NOMO-1 (cell line): ENCODE measurements at regions not wholly inside any gene's neighbourhood (a gene's known extent, or its start where the extent isn't known, plus 50 kb on each side); places are given as distances from the start of the nearest gene placed in this dataset.

Source experiments
- DNase-seq, 2 experiments: peaks; one replicate each; lab custom pipeline; 2025; ENCODE audit not compliant: unreplicated experiment in 2 of 2; lab: John Stamatoyannopoulos, UW

DNA sequence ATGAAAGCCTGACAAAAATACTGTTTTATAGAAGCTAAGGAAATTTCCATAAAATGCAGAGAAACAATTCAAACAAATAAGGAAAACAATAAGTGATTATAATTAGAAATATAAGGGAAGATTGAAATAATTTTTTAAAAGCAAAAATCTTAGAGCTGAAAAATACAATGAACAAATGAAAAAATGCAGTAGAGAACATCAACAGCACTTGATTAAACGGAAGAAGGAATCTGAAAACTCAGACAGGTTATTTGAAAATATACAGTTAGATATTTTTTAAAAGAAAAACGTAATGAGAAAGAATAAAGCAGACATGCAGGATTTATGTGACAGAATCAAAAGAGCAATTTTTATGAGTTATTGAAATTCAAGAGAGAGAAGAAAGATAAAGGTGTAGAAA lies 279.1 kb upstream of the MAGI2 start:
- DNase-seq: no peak

DNA sequence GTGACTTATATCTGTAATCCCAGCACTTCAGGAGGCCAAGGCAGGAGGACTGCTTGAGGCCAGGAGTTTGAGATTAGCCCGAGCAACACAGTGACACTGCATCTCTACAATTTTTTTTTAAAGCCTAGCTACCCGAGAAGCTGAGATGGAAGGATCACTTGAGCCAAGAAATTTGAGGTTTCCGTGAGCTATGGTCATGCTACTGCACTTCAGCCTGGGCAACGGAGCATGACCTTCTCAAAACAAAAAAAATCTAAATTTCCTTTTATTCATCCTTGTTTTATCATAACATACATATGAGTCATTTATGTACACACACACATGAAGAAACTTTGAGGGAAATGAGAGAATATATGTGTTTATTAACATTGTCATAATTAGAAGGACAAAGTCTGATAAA lies 277.5 kb upstream of the MAGI2 start:
- DNase-seq: no peak

DNA sequence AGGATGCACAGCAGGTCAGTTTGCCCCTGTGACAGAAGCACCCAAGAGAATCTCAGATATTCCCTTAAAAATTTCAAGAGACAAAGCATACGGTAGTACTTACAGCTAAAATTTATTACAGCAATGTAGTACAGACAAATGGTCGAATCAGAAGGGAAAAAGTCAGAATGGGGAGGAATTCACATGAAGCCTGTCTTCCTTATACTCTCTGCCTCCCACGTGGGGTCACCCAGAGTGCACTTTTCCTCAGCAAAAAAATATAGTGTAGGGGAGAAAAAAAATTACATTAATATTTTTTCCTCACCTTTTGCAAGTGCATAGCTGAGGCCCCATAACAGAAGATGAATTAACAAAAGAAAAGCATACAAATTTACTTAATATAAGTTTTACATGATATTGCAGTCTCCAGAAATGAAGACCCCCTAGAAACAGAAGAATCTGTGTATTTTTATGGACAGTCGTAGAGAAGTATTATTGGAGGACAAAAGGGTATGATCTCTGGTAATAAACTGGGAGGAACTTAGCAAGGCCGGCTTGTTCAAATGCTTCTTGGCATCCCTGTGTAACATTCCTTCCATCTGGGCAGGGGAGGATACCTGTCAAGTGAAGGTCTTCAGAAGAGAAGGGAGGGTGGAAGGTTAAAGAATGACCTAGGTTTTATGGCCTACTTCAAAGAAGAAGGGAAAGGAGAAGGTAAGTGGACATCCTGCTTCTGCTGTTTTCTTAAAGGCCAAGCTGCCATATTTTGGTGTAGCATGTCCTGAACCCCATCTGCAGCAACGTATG lies 270.6 kb upstream of the MAGI2 start:
- DNase-seq: no peak

DNA sequence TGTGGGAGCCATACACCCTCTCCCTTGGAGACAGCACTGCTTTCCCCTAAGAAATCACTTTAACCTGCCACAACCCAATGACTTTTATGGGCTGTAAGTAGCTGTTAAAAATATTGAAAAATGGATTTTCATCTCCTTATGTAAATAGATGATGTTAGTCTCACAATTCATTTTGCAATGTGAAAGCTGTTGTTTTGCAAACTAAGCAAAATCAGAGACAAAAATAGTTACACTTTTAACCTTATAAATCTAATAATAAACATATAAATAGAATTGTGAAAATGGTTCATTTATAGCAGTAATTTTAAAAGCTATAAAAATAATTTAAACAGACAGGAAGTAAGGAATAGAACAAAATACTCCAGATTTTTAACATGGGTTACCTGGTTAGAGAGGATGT lies 268.8 kb upstream of the MAGI2 start:
- no peak for DNase-seq

DNA sequence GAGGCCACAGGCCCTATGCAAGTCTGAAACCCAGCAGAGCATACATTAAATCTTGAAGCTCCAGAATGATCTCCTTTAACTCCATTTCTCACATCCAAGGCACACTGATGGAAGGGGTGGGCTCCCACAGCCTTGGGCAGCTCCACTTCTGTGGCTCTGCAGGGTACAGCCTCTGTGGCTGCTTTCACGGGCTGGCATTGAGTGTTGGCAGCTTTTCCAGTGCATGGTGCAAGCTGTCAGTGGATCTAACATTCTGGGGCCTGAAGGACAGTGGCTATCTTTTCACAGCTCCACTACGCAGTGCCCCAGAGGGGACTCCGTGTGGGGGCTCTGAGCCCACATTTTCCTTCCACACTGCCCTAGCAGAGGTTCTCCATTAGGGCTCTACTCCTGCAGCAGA lies 265.7 kb upstream of the MAGI2 start:
- no peak for DNase-seq

DNA sequence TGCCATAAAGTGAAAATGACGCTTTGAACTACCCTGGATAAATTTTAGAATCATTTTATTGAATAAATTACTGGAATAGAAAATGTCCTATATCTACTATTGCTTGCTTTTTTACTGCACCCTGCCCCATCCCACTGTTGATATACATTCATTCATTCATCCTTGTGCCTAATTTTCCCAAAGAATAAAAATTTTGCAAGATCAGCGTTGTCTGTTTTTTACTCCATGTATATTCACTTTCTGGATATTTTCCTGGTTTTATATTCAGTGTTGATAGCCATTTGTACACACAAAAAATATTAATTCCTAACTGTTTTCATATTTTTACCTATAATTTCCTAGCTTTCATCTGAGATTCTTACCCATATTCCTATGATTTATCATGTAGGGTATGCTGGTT lies 262.9 kb upstream of the MAGI2 start:
- no peak for DNase-seq

DNA sequence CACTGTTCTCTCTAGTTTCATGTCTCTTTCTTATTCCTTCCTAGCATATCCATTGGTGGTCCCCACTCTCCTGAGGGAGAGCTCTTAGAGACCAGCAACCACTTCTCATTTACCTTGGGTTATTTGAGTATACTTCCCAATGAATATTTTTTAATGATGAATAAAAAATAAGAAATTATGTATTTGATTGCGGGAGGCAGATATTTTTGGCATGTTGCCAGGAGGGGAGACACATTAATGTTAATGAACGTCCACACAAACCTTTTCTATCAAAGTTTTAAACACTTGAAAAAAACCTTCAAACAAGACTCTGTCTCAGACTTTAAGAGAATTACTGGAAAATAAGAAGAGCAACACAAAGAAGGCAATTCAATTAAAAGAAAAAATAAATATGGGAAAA lies 260.6 kb upstream of the MAGI2 start:
- no peak for DNase-seq

DNA sequence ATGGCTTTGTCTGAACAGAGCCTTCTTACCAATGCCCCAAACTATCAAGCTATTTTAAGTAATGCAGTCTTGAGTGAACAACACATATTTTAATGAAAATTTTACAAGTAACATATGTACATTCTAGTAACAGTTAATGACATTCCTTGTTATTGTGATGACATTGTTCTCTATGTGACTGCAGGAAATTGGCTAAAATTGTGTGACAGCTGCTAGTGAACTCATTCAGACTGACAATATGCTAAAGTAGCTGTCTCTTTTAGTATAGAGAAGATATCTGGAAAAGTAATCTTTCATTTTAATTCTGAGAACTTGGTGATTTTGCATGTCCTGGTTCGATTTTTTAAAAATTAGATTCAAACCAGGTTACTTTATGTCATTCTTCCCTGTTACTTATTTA lies 259.8 kb upstream of the MAGI2 start:
- DNase-seq: no peak

DNA sequence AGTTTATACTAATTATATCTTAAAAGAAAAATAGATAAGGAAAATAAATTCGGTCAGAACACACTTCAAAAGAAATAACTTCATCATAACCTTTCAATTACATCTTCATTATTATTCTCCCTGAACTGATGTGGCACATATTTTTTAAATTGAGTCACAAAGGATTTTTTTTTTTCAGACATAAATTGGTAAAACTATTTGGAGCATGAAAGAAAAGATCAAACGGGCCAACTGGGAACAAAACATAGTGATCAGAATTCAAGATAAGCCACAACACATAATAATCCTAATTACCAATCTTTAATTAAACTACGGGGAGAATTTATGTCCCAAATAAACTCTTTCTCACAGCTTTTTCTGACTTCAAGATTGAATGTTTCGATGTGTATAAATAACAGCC lies 258.2 kb upstream of the MAGI2 start:
- DNase-seq: no peak

DNA sequence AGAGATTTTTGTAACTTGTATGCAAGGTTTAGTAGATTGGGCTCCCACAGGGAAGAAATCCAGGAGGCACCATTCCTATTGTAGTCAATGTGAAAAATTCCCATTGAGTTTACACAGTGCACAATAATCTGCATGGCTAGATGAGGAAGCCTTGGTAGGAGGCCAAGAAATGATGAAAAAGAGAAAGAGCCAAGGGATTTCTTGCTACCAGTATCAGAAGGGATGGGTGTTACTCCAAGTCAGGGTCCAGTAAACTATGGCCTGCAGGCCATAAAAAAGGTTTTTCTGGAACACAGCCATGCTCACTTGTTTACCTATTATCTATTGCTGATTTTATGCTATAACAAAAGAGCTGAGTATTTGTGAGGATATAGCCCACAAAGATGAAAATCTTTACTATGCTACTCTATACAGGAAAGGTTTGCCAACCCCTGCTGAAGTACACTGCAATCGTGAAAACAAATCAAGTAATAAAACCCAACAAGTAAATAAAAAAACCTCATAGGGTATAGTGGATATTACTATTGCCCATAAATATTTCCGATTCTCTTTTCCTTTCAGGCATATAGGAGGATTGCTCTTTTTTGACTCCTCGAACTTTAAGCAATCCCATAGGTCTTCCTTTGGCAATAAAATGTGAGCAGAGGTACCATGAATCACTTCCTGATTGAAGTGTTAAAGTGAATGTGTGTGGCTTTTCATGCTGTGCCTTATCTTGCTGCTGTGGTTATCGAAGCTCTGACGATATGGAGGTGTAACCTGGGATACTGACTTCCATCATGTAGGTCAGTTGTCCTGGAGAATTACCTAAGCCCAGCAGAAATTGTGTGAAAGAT lies 256.3 kb upstream of the MAGI2 start:
- DNase-seq: no peak

DNA sequence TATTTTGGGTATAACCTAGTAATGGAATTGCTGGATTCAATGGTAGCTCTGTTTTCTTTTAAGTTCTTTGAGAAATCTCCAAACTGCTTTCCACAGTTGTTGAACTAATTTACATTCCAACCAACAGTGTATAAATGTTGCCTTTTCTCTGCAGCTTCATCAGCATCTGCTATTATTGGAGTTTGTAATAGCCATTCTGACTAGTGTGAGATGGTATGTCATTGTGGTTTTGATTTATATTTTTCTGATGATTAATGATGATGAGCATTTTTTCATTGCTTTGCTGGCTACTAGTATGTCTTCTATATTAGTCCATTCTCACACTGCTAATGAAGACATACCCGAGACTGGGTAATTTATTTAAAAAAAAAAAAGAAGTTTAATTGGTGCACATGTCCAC lies 248.6 kb upstream of the MAGI2 start:
- no peak for DNase-seq

DNA sequence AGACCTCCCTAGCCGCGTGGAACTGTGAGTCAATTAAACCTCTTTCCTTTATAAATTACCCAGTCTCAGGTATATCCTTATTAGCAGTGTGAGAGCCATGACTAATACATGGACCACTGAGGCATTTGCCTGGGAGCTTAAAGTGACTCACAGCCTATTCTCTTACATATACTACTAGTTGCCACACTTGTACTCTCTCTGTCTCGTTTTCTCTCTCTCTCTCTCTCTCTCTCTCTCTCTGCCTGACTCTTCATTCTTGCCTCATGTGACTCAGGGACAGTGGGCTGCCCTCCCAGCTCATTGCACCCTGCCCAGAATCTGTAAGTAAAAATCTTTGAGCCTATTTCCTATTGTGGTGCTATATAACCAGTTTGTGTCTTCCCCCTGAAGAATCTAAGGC lies 238.5 kb upstream of the MAGI2 start:
- DNase-seq: no peak

DNA sequence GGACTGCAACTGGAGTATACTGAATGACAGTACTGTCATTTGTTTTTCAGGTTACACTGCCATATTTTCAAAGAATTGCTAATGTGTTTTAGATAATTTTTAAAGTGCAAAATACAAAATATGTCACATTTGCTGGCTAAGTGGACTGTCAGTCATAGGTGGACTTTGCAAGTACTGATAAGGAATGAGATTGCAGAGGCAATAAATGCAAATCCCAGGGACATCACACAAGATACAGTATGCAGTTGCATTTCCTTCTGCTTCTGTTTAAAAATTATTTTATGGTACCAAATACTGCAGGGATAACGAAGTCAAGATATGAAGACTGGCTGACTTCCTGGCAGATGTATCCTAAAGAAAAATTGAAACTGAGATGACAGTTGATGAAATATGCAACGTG lies 237.6 kb upstream of the MAGI2 start:
- DNase-seq: no peak

DNA sequence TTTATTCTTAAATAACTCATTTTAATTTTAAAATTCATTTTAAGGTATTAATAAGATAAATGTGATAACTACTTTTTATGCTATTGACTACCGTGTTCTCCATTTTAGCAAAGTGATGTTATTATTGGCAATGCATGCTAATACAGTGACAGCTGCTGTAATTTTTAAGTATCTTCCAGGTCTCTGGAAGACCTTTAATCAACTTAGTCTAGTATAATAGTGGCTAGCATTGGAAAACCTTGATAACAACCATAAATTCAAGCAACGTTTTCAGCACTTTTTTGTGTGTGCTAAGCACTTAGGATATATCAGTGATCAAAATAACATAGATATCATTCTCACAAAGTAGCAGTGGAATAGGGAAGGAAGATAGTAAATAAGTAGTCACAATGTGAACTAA lies 230.9 kb upstream of the MAGI2 start:
- DNase-seq: no peak

DNA sequence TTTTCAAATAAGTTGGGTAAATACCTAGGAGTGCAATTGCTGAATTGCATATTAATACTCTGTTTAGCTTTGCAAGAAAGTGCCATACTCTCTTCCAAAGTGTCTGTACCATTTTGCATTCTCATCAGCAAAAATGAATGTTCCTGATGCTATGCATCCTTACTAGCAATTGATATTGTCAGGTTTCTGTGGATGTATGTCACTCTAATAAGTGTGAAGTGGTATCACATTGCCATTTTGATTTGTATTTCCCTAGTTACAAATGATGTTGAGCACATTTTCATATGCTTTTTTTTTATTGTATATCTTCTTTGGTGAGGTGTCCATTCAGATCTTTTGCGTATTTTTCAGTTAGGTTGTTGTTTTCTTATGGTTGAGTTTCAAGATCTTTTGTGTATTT lies 230.4 kb upstream of the MAGI2 start:
- DNase-seq: no peak

DNA sequence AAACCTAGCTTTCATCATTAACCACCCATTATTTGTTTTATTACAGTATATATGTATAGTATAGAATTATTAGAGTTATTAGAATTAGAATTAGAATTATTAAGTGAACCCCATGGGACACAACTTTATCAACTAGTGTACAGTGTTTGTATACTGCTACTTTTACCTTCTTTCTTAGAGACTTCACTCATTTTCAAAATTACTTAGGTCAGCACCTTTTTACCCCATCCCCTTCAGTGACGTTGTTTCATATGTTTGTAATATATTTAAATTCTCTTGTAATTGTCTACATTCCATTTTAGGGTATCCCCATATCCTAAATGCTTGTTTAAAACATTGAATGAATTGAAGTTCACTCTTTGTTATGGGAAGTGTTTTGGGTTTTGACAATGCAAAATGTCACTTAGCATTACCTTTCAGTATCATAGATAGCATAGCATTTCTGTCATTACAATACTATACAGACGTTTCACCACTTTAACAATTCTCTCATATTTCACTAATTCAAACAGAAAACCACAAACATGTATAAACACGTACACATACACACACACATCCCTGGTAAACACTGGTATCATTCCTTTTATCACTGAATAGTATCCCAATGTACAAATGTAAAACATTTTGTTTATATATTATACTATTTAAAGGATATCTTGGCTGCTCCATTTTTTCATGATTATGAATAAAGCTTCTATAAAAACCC lies 229.9 kb upstream of the MAGI2 start:
- no peak for DNase-seq

DNA sequence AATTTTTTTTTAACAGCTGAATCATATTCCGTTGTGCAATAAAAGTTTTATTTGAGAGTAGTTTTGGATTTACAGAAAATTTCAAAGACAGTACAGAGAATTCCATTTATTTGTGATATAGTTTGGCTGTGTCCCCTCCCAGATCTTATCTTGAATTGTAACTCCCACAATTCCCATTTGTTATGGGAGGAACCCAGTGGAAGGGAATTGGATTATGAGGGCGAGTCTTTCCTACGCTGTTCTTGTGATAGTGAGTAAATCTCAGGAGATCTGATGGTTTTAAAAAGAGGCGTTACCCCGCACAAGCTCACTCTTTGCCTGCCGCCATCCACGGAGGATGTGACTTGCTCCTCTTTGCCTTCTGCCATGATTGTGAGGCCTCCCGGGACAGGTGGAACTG lies 228.0 kb upstream of the MAGI2 start:
- no peak for DNase-seq

DNA sequence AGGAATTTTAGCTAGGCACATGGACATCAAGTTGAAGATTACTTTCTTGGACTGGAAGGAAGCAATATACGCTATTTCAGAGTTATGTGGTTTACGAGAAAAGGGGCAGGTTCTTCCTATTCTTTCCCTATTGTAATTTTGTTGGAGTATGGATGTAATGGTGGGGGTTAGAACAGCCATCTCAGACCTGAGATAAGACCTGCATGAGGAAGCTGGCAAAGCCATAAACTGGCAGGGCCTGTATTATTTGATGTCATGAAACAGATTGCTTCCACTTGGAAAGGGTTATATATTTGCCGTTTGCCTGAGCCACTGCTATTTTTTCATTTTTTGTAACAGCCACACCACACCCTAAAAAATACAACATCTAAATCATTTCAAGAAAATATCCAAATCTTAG lies 220.5 kb upstream of the MAGI2 start:
- DNase-seq: no peak

DNA sequence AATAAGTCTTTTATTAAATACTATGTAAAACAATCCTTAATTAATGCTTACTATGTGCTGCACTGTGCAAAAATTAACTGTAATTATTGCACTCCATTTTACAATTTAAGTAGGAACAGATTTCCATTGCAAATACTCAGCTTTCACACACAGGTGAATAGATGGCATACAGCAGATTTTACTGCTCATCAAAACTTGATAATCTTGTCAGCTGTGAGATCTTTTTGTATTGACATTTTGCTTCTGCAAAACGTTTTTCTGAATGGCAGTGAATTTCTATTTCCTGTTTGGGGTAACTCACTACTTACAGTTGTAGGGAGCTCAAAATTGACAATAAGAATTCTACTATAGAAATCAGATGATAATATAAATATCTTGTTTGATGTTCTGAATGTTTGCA lies 220.0 kb upstream of the MAGI2 start:
- no peak for DNase-seq

DNA sequence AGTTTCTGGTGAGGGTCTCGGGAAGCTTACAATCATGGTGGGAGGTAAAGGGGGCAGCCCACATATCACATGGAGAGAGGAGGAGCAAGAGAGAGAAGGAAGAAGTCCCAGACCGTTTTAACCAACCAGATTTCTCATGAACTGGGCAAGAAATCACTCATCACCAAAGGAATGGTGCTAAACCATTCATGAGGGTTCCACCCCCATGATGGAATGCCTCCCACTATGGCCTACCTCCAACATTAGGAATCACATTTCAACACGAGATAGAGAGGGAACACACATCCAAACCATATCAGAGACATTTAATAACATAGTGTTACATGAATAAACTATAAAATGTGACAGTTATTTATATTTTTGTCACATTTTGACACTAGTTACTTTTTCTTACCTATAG lies 214.8 kb upstream of the MAGI2 start:
- DNase-seq: no peak

DNA sequence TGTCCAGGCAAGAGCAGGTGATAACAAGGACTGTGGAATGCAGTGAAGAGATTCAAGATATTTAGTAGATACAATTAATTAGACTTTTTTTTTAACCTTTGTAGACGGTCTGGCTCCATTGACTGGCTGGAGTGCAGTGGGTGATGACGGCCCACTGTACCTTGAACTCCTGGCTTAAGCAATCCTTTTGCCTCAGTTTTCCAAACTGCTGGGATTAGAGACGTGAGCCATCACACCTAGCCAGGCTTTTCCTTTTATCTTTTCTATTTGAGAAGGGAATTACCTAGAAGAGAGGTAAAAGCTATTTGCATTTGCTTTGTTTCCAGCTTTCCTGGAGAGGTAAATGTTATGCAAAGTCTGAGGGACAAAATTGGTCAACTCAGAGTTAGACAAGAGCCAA lies 213.0 kb upstream of the MAGI2 start:
- DNase-seq: no peak
